Activated B cell treated with CpG ODN at 0.5 μM for 24 hours (primary cell): ENCODE measurements at regions not wholly inside any gene's neighbourhood (a gene's known extent, or its start where the extent isn't known, plus 50 kb on each side); places are given as distances from the start of the nearest gene placed in this dataset.

ENCODE experiments used
- ATAC-seq: fragments of 200-7000 bp; cut with Tn5 transposase; one replicate; pipeline ENCODE4 v1.10.0; 2021; ENCODE audit warnings: low read depth, mild to moderate bottlenecking, moderate library complexity
- CTCF ChIA-PET: fragments of 350-600 bp; sonication (Branson Sonifier 250); formaldehyde crosslinking; loops from one replicate; lab custom pipeline; 2021; ENCODE audit warnings: antibody characterized with exemption; lab: Charles Lee
- POLR2A ChIA-PET: fragments of 350-600 bp; sonication (Branson Sonifier 250); formaldehyde crosslinking; loops from one replicate; lab custom pipeline; 2021; ENCODE audit warnings: antibody characterized with exemption; lab: Charles Lee
- DNase-seq: peaks from one replicate; pipeline ENCODE4 v3.0.0; 2022
- H3K27ac Mint-ChIP-seq: one replicate; pipeline ENCODE4 v1.8.0; 2020; ENCODE audit warnings: mixed read lengths
- H3K27me3 Mint-ChIP-seq: one replicate; pipeline ENCODE4 v1.8.0; 2021; ENCODE audit warnings: mixed read lengths
- H3K36me3 Mint-ChIP-seq: one replicate; pipeline ENCODE4 v1.8.0; 2021; ENCODE audit warnings: low read depth, mixed read lengths
- H3K4me1 Mint-ChIP-seq: one replicate; pipeline ENCODE4 v1.8.0; 2021; ENCODE audit warnings: mixed read lengths
- H3K4me3 Mint-ChIP-seq: one replicate; pipeline ENCODE4 v1.8.0; 2020; ENCODE audit warnings: mild to moderate bottlenecking, mixed read lengths
- H3K9me3 Mint-ChIP-seq: one replicate; pipeline ENCODE4 v1.8.0; 2020; ENCODE audit warnings: mixed read lengths
- intact Hi-C: fragments of 100-400 bp; cut with micrococcal nuclease; formaldehyde crosslinking; loops from one replicate; pipeline ENCODE4 v1.15.1; 2024
- TF ChIP-seq, protein P1 (sequence below): fragments of 200-600 bp; IDR thresholded peaks from one replicate; pipeline ENCODE4 v1.8.0; 2022; ENCODE audit warnings: antibody characterized with exemption, mild to moderate bottlenecking

DNA sequence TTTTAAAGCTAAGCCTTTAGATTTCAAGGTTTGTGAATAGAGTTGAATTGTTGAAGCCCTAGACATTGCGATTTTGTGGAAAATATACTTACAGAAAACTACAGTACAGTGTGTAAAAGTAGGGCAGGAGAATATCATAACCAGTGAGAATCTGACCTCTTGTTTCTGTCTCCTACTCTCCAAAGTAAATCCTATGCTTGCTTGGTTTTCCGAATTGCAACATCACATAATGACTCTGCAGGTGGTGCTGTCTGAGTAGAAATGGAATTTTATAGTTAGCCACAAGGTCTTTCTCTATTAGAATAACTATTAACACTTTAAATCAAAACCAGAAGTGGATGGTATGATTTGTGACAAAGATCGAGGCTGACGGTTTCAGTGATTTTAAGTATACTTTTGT is 505.6 kb downstream of the RAPGEF2 start:
- ATAC-seq (no peak), DNase-seq (no peak)
- no peaks in the 10 kb centered on the region for H3K4me1 Mint-ChIP-seq
- no peak overlapping the region for H3K27ac Mint-ChIP-seq
- POLR2A ChIA-PET = no interaction called here
- CTCF ChIA-PET = no interaction called here
- H3K27me3 Mint-ChIP-seq = no peaks in the 10 kb centered on the region
- TF ChIP-seq, protein P1, sequence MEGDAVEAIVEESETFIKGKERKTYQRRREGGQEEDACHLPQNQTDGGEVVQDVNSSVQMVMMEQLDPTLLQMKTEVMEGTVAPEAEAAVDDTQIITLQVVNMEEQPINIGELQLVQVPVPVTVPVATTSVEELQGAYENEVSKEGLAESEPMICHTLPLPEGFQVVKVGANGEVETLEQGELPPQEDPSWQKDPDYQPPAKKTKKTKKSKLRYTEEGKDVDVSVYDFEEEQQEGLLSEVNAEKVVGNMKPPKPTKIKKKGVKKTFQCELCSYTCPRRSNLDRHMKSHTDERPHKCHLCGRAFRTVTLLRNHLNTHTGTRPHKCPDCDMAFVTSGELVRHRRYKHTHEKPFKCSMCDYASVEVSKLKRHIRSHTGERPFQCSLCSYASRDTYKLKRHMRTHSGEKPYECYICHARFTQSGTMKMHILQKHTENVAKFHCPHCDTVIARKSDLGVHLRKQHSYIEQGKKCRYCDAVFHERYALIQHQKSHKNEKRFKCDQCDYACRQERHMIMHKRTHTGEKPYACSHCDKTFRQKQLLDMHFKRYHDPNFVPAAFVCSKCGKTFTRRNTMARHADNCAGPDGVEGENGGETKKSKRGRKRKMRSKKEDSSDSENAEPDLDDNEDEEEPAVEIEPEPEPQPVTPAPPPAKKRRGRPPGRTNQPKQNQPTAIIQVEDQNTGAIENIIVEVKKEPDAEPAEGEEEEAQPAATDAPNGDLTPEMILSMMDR = no peak
- H3K4me3 Mint-ChIP-seq = no peak overlapping the region
- intact Hi-C loops = no loop called here
- peaks cover 4% of the 10 kb centered on the region for H3K9me3 Mint-ChIP-seq
- H3K36me3 Mint-ChIP-seq = no peaks in the 10 kb centered on the region

DNA sequence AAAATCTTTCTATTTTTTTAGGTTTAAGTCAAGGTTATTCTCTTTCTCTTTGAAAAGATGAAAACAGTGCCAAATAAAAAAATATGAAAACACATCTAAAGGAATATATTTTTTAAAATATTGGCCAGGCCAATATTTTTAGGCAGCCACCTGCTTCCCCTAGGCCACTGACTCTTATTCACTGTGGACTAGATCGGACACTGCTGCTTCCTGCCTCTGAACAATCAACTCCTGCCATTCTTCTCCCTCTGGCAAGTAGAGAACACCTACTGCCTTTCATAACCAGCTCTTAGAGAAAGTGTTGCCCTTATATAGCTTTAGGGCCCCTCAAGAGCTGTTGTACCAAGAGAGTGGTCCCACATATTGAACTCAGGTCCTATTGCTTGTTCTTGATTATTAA is 529.2 kb downstream of the RAPGEF2 start:
- TF ChIP-seq, protein P1 = no peak
- Mint-ChIP-seq H3K27me3 (no peaks in the 10 kb centered on the region), H3K4me3 (no peak overlapping the region)

DNA sequence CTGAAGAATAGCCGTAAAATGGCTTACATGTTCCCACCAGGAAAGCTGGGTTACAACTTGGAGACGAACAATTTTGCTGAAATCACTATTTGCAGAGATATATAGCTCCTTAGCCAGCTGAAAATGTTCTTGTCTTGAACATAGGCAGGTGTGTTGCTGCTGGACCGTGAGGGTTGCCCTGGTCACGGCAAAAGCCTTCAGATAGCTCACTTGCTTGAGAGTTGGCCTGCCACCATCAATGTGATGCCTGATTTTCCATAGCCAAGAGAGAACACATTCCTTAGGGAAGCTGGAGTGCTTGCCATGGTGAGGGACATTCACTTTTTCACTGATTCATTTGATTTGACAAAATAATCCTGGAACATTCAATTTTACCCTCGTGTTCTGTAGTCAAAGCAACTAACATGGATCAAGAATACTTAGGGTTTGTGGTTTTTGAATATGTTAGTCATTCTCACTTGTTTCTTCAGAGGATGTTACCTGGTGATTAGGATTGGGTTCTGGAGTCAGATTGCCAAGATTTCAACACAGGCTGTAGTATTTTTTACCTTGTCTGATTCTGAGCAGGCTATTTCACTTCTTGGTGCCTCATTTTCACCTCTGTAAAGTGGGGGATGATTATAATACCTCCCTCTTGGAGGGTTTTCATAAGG is 536.9 kb downstream of the RAPGEF2 start:
- H3K4me3 Mint-ChIP-seq = no peak overlapping the region
- H3K4me1 Mint-ChIP-seq = no peaks in the 10 kb centered on the region
- CTCF ChIA-PET = no interaction called here
- POLR2A ChIA-PET = no interaction called here
- TF ChIP-seq, protein P1 = no peak
- H3K9me3 Mint-ChIP-seq = peaks cover 3% of the 10 kb centered on the region
- ATAC-seq = no peak
- no peaks in the 10 kb centered on the region for H3K36me3 Mint-ChIP-seq
- intact Hi-C loops = no loop called here
- H3K27ac Mint-ChIP-seq = no peak overlapping the region
- no peak for DNase-seq
- no peaks in the 10 kb centered on the region for H3K27me3 Mint-ChIP-seq

More for the DNA sequence above, 529.2 kb downstream of the RAPGEF2 start:
- ATAC-seq = no peak
- Mint-ChIP-seq H3K4me1 (no peaks in the 10 kb centered on the region), H3K9me3 (peaks cover 7% of the 10 kb centered on the region), H3K27ac (no peak overlapping the region), H3K36me3 (no peaks in the 10 kb centered on the region)
- intact Hi-C loops = no loop called here
- POLR2A ChIA-PET = no interaction called here
- CTCF ChIA-PET = no interaction called here
- no peak for DNase-seq

DNA sequence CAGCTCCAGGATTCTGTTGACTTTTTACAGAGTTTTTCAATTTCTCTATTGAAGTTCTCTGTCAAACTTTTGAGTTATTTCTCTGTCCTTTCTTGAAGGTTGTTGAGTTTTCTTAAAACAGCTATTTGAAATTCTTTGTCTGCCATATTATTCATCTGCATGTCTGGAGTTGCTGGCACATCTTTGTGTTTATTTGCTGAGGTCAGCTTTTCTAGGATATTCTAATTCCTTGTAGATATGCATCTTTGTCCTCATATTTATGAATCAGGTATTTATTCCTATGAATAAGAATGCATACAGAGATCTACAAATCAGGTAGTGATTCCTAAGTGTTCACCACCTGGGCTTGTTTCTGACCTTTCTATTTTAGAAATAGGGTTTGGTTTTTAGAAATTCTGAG is 546.4 kb downstream of the RAPGEF2 start:
- POLR2A ChIA-PET = no interaction called here
- TF ChIP-seq, protein P1 = no peak
- H3K4me3 Mint-ChIP-seq = no peak overlapping the region

DNA sequence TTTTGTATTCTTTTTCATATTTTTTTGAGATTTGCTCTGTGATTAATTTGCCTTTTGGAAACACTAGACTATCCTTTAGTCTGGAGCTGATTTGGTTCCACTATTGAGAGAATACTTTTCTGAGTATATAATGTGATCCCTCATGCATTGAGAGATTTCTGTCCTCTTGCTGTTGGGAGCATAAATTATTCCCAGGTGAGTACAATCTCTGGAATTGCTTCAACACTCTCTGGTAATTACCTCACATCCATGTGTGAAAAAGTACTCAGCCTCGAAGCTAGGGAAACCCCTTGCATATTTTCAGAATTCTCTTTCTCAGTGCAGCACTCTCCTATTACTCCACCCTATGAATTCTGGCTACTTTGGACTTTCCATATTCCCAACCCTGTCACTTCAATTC is 550.0 kb downstream of the RAPGEF2 start:
- Mint-ChIP-seq H3K36me3 (no peaks in the 10 kb centered on the region), H3K27ac (no peak overlapping the region), H3K27me3 (no peaks in the 10 kb centered on the region), H3K4me3 (no peak overlapping the region), H3K4me1 (no peaks in the 10 kb centered on the region), H3K9me3 (peaks cover 6% of the 10 kb centered on the region)
- ATAC-seq = no peak
- intact Hi-C loops = no loop called here
- no peak for DNase-seq
- ChIA-PET CTCF (no interaction called here), POLR2A (no interaction called here)
- TF ChIP-seq, protein P1 = no peak

More for the DNA sequence above, 546.4 kb downstream of the RAPGEF2 start:
- CTCF ChIA-PET = no interaction called here
- ATAC-seq = no peak
- H3K27me3 Mint-ChIP-seq = no peaks in the 10 kb centered on the region
- H3K4me1 Mint-ChIP-seq = no peaks in the 10 kb centered on the region
- no peaks in the 10 kb centered on the region for H3K36me3 Mint-ChIP-seq
- H3K27ac Mint-ChIP-seq = no peak overlapping the region
- DNase-seq = no peak
- intact Hi-C loops = no loop called here
- H3K9me3 Mint-ChIP-seq = peaks cover 6% of the 10 kb centered on the region
